ENCODE measurements at regions not wholly inside any gene's neighbourhood (a gene's known extent, or its start where the extent isn't known, plus 50 kb on each side); places are given as distances from the start of the nearest gene placed in this dataset.

- Histone ChIP-seq H4K20me1 (replicated peaks; ENCODE audit: control insufficient read depth, extremely low read depth, insufficient read depth, low read length) (no peaks in the 10 kb centered on the region), H3K4me2 (ENCODE audit: insufficient read depth, low read length) (no peak overlapping the region), H3K27ac (ENCODE audit: insufficient read depth, low read depth, low read length) (no peak overlapping the region), H3K36me3 (ENCODE audit: control insufficient read depth in 2 of 2, extremely low read depth in 1 of 2, insufficient read depth in 2 of 2, low read length in 2 of 2) (no peaks in the 10 kb centered on the region), H2AFZ (ENCODE audit: low read depth, low read length) (no peak overlapping the region), H3K4me3 (replicated peaks in 1 of 3; ENCODE audit: insufficient read depth in 1 of 3, low read depth in 1 of 3, low read length in 3 of 3) (no peak overlapping the region), H3K4me1 (ENCODE audit: control insufficient read depth, extremely low read depth, insufficient read depth, low read length) (no peaks in the 10 kb centered on the region), H3K9me3 (replicated peaks; ENCODE audit: control insufficient read depth, insufficient read depth, low read length) (no peaks in the 10 kb centered on the region), H3K79me2 (ENCODE audit: control insufficient read depth, insufficient read depth, low read length) (no peaks in the 10 kb centered on the region), H3K9me1 (replicated peaks; ENCODE audit: control insufficient read depth, extremely low read depth, insufficient read depth, low read length) (no peaks in the 10 kb centered on the region), H3K27me3 (ENCODE audit: control insufficient read depth in 2 of 2, insufficient read depth in 2 of 2, low read length in 2 of 2) (no peaks in the 10 kb centered on the region), H3K9ac (replicated peaks; ENCODE audit: extremely low read depth, insufficient read depth, low read length) (no peak overlapping the region)
- dilution Hi-C loops (cut with MboI; ENCODE audit: extremely low pct_ligation_motif_present, low sequenced_read_pairs), result no loop called here
- intact Hi-C loops (cut with micrococcal nuclease), result loop anchor here (1.0 to 5.0 kb wide), 2 partner anchors 57 to 1575 kb away; no protein-coding TSS in a partner anchor
- ChIA-PET POLR2A (no interaction called here), CTCF (interaction anchor here (0.6 to 3.5 kb wide), 14 partner anchors 17 to 1573 kb away, joined by 3 to 54 read pairs (median 4); no protein-coding TSS in a partner anchor)
- no TSS peak for BruUV-seq (replicated peaks)
- DNase-seq (ENCODE audit: low read depth, low spot score), result peak; percentile 59
- TF ChIP-seq MYC (IDR thresholded peaks at IDR 0.05; ENCODE audit: low read depth, low read length) (no peak), CTCF (IDR thresholded peaks at IDR 0.05; ENCODE audit: extremely low read depth in 1 of 2, insufficient read depth in 1 of 2, low read depth in 1 of 2, low read length in 2 of 2) (peak in 1 of 2 donors; percentile 54), EZH2 (IDR thresholded peaks at IDR 0.05; ENCODE audit: borderline replicate concordance, low read depth, low read length, severe bottlenecking) (no peak), JUN (IDR thresholded peaks at IDR 0.05; ENCODE audit: borderline replicate concordance, insufficient read depth, insufficient read length, low read depth) (no peak), GATA2 (IDR thresholded peaks at IDR 0.05; ENCODE audit: insufficient read depth, insufficient read length, low read depth, low read length) (no peak), MAX (IDR thresholded peaks at IDR 0.05; ENCODE audit: insufficient read depth, insufficient read length) (no peak), POLR2A (IDR thresholded peaks at IDR 0.05; ENCODE audit: low read depth, low read length) (no peak), FOS (IDR thresholded peaks at IDR 0.05; ENCODE audit: borderline replicate concordance, insufficient read depth, low read length) (no peak)
- FAIRE-seq, result peak; percentile 63
Observed at GRCh38 chr11:29272019-29272654, 744.7 kb downstream of the KCNA4 start.
